ENCODE measurements at regions not wholly inside any gene's neighbourhood (a gene's known extent, or its start where the extent isn't known, plus 50 kb on each side); places are given as distances from the start of the nearest gene placed in this dataset.
"Not testable (repeated sequence)": the region's sequence is repeated elsewhere in the genome, so short reads cannot be mapped to it uniquely, and the experiment has no call there.

DNA sequence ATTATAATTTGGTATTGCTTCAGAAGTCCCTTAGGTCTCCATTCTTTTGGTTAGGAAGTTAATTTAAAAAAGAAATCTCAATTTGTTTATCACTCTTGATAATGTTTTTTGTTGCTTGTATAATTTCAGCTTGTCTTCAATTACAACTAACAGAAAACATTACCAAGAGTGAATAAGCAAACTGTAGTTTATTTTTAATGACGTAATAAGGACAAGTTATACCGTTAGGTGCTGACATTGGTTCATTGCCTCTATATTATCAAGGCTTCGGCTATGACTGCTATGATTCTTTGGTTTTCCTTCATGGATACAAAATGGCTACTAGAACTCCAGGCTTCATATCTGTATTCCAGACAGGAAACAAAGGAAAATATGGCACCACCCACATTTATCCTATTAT is 220.6 kb downstream of the PTGER3 start:
- DNase-seq: no peak

DNA sequence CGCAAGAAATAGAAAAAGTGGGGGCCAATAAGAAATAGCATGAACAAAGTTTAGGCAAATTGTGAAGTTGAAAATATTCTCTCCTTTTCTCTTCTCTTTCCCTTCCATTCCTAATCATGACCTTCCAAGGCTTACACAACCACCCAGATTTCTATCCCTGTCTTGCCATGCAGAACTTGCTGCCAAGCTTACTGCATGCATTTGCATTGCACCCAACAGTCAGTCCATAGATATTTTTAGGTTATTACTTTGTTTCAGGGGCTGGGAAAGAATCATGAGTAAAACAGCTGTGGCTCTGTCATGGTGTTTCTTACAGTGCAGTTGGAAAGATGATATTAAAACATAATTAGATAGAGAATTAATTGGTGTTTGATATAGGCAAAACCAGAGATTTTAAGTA is 219.4 kb downstream of the PTGER3 start:
- DNase-seq: no peak

DNA sequence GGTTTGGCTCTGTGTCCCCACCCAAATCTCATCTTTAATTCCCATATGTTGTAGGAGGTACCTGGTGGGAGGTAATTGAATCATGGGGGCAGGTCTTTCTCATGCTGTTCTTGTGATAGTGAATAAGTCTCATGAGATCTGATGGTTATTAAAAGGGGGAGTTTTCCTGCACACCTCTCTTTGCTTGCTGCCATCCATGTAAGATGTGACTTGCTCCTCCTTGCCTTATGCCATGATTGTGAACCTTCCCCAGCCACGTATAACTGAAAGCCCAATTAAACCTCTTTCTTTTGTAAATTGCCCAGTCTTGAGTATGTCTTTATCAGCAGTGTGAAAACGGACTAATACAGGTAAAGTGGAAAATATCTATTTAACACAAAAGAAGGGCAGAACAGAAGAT is 213.3 kb downstream of the PTGER3 start:
- DNase-seq: not testable (repeated sequence)

DNA sequence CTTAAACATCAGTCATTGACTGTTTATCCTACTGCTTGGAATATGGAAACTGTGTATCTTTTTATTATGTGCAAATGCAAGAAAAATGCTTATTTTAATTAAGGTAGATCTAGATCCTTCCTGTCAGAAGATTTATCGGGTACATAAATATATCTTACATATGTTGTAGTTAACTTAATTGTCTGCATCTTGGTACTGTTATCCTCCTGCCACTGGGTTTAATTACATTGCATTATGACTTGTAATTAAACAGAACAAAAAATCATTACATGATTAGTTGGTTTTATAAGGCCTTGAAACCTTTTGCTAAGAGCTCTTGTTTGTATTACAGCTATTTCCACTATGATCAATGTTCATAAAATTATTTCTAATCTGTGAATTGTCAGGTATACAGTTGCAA is 211.2 kb downstream of the PTGER3 start:
- no peak for DNase-seq

DNA sequence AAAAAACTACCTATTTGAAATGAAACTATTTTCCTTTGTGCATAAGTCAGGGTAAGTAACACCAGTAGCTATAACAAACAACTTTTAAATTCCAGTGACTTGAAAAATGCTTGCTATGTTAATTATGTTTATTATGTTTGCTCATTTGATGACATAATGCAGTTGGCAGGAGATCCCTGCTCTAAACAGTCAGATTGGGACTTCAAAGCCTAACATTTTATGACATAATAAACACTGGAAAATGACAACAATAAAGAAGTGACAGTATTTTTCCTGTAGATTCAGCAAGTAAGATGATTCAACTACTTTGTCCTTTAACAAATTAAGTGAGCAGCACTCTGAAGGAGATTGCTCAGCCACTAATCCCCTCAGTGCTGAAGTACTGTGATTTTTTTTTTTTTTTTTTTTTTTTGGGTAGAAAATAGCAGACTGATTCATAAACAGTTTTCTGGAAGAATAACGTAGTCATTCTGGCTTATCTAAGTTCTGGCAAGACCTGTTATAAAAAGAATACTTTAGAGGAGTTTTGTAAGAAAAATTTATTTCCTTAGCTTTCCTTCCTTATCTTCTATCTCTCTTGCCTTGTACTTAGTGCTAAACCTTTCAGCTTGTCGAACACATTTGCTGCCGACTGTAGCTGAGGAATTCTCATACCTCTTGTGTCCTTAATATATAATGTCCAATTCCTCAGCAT is 207.2 kb downstream of the PTGER3 start:
- no peak for DNase-seq

DNA sequence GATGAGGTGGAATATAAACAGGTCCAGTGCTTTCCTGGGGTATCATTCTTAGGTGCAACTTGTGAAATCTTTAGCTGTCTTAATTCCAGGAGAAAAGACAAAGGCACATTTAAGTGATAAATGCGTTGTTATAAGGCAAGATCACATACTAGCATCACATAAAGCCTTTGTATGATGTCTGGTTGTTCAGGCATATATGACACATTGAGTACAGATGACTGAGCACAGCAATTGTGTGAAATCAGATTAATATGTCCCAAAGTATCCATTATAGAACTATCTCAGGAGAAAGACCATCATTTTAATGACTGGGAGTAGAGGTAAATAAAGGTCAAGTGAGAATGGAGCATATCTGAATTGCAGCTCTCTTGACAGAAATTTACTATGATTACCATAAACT is 205.1 kb downstream of the PTGER3 start:
- no peak for DNase-seq

DNA sequence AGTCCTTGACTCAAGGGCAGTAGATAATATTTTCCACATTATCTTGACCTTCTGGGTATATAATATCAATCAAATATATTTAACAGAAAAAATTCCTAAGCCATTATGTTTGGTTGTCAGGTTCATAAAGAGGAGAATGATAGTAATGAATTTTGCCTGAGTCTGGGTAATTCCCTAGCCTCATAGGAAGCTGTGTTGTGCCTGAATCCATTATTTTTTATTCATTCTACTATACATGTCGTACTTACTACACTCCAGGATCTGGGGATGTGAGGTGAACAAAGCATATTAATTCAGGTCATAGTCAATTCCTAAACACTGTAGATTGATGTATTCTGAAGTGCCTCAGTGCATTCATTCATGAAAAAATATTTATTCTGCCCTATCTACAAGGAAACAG is 204.2 kb downstream of the PTGER3 start:
- no peak for DNase-seq

DNA sequence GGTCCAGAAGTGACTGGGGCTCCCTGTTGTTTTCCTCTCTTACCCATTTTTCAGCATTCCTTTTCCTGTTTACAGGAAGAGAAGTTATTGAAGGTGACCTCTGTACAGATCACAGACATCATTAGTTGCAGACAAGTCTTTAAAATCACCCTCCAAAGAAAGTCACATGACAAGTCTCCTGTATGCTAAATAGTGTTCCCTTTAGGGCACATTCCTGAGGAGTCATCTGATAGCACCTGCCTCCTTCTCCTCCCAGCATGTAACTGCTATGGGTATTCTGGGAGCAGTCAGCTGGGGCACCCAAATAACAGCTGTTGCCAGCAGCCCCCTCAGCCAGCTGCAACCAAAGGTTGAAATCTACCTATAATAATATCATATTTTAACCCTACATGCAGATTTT is 200.6 kb downstream of the PTGER3 start:
- no peak for DNase-seq

DNA sequence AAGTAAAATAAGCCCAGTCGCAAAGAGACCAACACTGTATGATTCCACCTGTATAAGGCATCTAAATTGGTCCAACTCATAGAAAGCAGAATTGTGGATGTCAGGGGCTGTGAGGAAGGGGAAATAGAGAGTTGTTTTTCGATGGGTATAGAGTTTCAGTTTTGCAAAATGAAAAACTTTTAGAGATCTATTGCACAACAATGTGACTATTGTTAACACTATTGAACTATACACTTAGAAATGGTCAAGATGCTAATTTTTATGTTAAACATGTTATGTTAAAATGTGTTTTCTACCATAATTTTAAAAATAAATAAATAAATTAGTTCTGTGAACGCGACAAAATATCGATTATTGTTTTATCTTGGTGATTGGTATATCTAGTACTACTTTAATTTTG is 192.4 kb downstream of the PTGER3 start:
- DNase-seq: no peak

DNA sequence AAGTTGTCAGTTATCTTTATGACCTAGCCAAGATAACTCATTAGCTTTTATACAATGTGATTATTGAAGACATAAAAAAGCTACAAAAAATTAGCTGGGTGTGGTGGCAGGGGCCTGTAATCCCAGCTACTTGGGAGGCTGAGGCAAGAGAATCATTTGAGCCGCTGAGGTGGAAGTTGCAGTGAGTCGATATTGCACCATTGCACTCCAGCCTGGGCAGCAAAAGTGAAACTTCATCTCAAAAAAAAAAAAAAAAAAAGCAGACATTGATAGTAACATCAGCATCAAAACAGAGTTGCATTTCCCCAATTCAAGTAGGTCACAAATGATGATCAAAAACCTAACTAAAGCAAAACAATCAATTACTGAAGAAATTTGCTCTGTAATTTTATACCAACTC is 191.4 kb downstream of the PTGER3 start:
- no peak for DNase-seq

DNA sequence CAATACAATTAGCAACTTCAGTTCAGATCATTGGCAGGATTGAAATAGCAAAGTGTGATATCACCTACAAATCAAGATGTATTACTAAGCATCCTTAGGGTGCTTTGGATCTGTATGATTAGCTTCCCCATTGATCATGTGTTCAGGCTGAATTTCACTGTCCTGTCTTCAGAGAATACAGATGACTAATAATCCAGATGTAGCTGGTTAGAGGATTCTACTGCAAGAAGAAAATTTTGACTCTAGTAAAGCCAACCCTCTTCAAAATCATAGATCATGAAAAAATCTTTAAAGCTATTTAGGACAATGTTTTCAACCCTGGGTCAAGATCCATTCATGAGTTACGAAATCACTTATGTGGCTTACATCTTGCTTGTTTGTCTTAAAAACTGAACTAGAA is 184.4 kb downstream of the PTGER3 start:
- DNase-seq: no peak

DNA sequence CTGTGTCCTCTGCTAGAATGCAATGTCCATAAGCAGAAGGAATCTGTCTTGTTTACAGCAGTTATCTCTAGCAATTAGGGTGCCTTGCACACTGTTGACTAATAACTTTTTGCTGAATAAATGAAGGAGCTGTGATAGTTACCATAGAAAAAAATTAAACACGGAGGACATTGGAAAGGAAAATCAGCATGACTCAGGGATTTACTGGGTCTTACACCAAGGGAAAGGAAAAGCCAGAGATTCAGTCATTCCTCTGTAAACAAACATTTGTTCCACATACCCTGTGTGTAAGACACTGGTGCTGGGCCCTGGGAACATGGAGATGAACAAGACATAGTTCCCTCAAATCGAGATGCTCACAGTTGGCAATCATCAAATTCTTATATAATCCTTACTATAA is 183.3 kb downstream of the PTGER3 start:
- DNase-seq: no peak

DNA sequence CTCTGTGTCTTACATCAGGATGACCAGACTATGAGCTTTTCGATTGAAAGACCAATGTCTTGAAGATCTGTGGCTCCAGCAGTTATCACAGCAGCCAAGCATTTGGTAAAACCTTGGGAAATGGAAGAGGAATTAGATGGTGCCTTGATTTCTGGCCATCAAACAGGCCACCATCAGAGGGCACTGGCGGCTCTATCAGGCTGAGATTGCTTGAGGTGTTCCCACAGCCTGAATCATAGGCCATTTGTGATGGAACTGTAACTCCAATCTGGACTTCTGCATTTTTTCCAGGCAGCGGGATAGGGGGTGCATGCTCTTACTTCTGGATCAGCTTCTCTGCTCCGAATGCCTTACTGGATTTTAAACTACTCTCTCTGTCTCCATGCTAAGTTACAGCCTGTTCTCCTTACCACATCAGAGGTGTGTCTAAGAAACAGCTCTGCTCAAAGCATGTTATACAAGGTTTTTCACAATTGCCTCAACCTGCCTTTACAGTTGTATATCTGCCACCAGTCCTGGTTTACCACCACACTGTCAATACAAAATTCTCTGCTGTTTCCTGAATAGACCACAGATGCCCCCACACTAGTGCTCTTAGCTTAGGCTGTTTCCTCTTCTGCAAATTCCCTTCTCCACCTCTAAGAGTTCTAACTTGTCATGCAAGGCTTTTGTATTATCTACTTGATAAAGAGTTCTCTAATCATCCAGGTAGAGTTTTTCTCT is 180.9 kb downstream of the PTGER3 start:
- DNase-seq: no peak

DNA sequence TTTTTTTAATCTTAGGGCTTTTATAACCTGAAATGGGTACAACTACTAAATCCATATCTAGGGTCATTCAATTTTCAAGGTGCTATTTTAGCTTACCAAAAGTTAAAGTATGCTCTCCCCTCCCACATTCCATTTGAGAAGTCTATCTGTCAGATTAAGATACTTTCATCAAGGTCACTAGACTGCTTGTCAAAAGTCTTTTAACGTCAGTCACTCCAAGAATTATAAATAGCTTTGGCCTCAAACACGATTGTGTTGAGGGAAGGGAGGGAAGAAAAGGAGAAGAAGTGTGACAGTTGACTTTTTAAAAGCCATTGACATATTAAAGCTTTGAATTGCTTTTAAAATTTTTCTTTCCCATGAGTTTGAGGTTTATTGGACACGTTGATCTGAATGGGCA is 175.8 kb downstream of the PTGER3 start:
- DNase-seq: no peak

DNA sequence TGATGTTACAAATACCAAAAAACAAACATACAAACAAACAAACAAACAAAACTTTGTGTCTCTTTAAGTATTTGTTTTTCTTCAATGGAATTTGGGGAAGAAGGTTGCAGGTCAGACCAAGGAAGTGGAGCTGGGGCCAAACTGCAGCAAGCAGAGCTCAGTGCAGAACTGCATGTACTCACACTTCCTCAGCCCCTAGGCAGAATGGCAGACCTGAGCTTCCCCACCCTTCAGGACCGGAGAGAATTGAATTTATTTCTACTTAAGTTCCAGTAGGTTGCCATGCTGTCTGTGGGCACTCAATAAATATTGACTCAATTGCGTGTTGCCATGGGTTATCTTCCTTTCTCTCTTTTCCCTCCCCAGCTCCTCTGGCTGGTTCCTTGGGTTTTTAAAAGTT is 173.6 kb downstream of the PTGER3 start:
- DNase-seq: no peak

DNA sequence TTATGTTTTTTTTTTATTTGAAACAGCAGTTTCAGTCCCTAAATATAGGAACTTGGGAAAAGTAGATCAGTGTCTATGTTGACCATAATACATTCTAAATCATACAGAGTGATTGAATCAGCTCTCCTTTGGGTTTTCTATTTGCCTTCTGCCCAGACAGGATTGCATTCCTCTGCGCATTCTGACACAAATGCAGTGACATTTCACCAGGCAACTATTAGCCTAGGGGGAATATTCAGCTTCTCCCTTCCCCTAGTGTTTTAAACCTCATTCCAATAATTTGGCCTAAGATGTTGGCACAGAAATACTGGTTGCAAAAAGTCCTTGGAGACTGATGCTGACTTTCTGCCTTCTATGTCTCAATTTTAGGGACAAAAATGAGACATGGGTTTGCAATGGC is 172.8 kb downstream of the PTGER3 start:
- no peak for DNase-seq

DNA sequence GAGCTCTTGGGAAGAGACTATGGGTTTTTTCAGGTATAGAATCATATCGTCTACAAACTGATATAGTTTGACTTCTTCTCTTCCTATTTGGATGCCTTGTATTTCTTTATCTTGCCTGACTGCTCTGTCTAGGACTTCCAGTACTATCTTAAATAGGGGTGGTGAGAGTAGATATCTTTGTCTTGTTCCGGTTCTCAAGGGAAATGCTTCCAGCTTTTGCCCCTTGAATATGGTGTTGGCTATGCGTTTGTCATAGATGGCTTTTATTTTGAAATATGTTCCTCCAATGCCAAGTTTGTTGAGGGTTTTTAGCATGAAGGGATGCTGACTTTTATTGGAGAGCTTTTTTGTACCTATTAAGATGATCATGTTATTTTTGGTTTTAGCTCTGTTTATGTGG is 170.3 kb downstream of the PTGER3 start:
- no peak for DNase-seq

DNA sequence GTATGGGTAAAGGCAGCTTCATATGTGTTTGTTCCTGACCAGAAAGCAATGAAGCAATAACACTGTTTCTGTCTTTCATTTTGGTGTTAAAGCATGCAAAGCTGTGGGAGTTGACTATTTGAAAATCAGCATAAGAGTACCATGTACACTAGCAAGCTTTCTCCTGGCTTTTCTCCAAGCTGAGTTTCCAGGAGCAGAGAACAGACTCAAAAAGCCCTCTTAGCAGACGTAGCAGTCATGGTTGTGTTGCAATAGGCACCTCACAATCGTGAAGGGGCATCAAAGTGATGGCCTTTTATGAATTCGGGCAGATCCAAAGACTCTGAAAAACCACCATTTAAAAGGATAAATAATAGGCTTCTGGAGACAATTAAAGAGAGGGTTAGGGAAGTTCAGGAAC is 159.7 kb downstream of the PTGER3 start:
- DNase-seq: no peak

DNA sequence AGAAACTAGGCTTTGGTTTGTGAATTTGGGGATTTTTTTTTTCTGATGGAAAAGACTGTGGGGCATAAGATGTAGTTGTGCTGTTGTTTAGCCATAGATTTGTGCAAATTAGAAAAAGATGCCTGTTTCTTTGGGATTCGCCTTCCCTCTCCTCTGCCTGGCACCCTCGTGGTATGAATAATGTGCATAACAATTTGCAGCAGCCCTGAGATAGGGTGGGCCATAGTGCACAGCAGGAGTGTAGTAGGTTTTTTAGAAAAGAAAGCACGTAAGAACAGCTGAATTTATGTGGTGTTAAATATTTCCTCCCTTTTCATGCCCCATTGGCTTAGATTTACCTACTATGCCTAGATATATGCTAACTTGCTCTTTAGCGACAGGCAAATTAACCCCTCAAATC is 158.9 kb downstream of the PTGER3 start:
- no peak for DNase-seq

DNA sequence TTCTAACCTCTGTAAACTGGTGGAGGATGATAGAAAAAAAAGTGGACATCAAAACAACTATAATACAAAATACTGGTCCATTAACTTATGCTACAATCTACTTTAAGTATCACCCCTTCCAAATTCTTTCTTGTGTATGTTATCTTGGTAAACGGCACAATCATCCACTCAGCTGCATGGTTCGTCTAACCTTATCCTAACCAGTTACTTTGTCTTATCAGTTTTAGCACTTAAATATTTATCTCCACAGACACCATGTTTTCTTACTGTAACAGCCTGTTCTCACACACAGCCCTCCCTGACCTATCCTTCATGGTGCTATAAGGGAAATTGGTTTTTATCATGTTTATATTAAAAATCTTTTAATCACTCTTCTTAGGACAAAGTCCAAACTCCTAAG is 157.2 kb downstream of the PTGER3 start:
- no peak for DNase-seq

DNA sequence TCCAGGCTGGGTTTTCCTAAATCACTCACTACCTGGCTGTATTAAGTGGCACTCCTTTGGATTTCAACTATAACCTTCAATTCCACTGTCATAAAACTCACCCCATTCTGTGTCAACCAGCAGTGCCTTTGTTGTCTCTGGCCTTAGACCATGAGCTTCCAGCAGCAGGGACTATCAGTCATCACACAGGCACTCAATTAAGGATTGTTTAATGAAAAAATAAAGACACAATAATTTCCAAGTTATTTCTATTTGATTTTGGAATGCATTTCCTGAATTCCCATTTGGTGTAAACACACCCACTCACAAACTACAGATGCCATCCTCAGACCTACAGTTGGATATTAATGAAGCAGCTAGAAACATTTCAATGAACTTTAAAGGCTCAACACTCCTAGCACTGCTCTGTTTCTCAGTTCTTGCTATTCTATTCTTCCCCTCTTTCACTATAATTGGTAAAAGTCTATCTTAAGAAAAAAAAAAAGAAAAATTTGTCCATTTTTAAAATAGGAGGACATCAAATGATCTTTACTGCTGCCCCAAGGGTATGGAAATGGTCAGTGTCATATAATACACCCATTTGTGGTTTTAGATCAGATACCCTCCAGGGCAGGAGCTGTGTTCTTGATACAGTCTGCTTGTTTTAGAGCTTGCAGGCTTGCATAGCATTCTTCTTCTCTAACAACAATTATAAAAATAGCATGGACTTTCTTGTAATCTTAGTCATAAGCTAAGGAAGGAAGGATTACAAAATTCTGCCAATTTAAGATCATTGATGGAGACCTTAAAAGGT is 156.4 kb downstream of the PTGER3 start:
- no peak for DNase-seq

DNA sequence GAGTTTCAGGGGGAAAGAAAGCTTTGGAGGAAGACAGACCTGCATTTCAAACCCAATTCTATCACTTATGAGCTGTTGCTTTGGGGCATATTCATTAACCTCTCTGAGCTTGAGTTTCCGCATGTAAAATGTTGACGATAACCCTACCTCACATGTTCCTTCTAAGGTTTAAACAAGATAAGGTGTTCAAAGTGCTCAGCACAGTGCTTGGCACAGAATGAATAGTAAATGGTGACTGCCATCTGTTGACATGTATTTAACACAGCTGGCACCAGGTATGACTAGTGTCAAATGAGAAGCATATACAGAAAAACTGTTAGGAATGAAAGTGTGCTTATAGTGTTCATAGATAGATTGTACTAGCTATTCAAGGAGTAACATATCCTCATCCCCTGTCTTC is 155.5 kb downstream of the PTGER3 start:
- no peak for DNase-seq

DNA sequence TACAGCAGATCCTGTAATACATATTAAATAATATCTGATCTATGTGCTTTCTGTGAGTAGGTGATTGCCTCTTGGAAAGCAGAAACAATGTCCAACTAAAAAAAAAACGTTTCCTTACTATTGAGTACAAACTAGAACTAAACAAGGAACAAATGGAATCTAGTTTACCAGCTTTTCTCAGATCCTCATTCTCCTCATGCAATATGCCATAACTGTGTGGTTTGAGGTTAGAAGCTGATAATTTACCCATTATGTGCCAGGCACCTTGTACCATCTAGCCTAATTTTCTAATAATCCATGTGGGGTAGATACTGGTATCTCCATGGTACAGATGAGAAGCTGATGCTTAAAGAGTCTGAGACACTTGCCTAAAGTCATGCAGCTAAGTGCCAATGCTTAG is 154.7 kb downstream of the PTGER3 start:
- DNase-seq: no peak

DNA sequence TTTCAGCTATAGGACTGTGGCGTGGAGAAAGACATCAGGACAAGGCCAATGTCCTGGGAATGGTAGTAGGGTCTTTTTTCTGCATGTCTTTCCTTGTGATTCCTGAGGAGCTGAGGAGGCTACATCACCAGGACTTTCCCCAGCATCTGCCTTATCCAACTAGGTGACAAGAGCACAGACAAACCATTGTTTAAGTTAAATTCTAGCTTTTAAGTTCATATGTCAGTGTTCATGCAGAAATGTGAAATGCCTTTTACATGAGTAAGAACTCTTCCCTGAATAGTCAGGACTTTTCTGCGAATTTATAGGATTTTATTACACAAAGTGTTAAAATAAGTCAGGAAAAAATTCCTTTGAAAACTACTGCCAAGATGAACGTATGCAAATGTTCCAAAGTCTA is 154.2 kb downstream of the PTGER3 start:
- no peak for DNase-seq
